HEK293 (cell line): ENCODE measurements at regions not wholly inside any gene's neighbourhood (a gene's known extent, or its start where the extent isn't known, plus 50 kb on each side); places are given as distances from the start of the nearest gene placed in this dataset.

Experiments used
- CTCF ChIA-PET: fragments of 350-600 bp; formaldehyde crosslinking; extraction: SDS; loops from one replicate; lab custom pipeline; 2021; ENCODE audit warnings: antibody characterized with exemption; lab: Yijun Ruan, JAX
- POLR2A ChIA-PET: fragments of 300-600 bp; formaldehyde crosslinking; extraction: SDS; loops from one replicate; lab custom pipeline; 2020; ENCODE audit warnings: antibody characterized with exemption, inconsistent platforms; lab: Yijun Ruan, JAX
- H3K27ac ChIP-seq: fragments of 200-500 bp; sonication (Bioruptor generic); 2 replicates; pipeline ENCODE4 v1.5.1; 2014; ENCODE audit warnings: low read depth, low read length, control low read depth, inconsistent platforms; ENCODE audit errors: extremely low read depth
- H3K36me3 ChIP-seq, 2 experiments: fragments of 200-500 bp in 1 of 2; sonication (Bioruptor generic) in 1 of 2; 1 replicate in 1 of 2; 2 replicates in 1 of 2; pipeline ENCODE4 v1.5.1; 2014 to 2017; ENCODE audit warnings: inconsistent platforms in 2 of 2, low read length in 2 of 2; ENCODE audit not compliant: control insufficient read depth in 2 of 2, insufficient read depth in 1 of 2
- H3K4me1 ChIP-seq: fragments of 200-500 bp; sonication (Bioruptor generic); 2 replicates; pipeline ENCODE4 v1.5.1; 2014; ENCODE audit warnings: mild to moderate bottlenecking, low read length, inconsistent platforms; ENCODE audit not compliant: control insufficient read depth, insufficient read depth
- H3K4me3 ChIP-seq: 2 replicates; pipeline ENCODE4 v1.5.1; 2011; ENCODE audit warnings: low read depth, mild to moderate bottlenecking, control low read depth, low read length, moderate library complexity
- H3K9me3 ChIP-seq: fragments of 200-500 bp; sonication (Bioruptor generic); 2 replicates; pipeline ENCODE4 v1.5.1; 2014; ENCODE audit warnings: low read depth, low read length, inconsistent platforms; ENCODE audit not compliant: control insufficient read depth, insufficient read depth
- ZFP3 ChIP-seq: fragments of 450-650 bp; formaldehyde crosslinking; IDR thresholded peaks from 2 replicates; pipeline ENCODE4 v1.5.1; 2016; ENCODE audit warnings: low read depth, missing biosample characterization, missing genetic modification characterization
- ZIC2 ChIP-seq: fragments of 450-650 bp; formaldehyde crosslinking; IDR thresholded peaks from 2 replicates; pipeline ENCODE4 v1.5.1; 2016; ENCODE audit warnings: missing biosample characterization, missing genetic modification characterization
- ZNF175 ChIP-seq: fragments of 450-650 bp; formaldehyde crosslinking; IDR thresholded peaks from 2 replicates; pipeline ENCODE4 v1.5.1; 2016; ENCODE audit warnings: missing biosample characterization, missing genetic modification characterization
- ZNF24 ChIP-seq: fragments of 450-650 bp; formaldehyde crosslinking; IDR thresholded peaks from 2 replicates; pipeline ENCODE4 v1.5.1; 2016; ENCODE audit warnings: missing biosample characterization, missing genetic modification characterization
- ZNF555 ChIP-seq: fragments of 450-650 bp; formaldehyde crosslinking; conservative IDR thresholded peaks from 2 replicates; pipeline ENCODE4 v1.5.1; 2017; ENCODE audit warnings: missing biosample characterization, mild to moderate bottlenecking, missing genetic modification characterization, inconsistent platforms
- ZNF654 ChIP-seq: fragments of 450-650 bp; formaldehyde crosslinking; IDR thresholded peaks from 2 replicates; pipeline ENCODE4 v1.5.1; 2016; ENCODE audit warnings: low read depth, missing biosample characterization, missing genetic modification characterization
- ZNF776 ChIP-seq: fragments of 450-650 bp; formaldehyde crosslinking; IDR thresholded peaks from 2 replicates; pipeline ENCODE4 v1.5.0; 2017; ENCODE audit warnings: missing biosample characterization, missing genetic modification characterization, borderline replicate concordance
- ZNF792 ChIP-seq: fragments of 450-650 bp; formaldehyde crosslinking; IDR thresholded peaks from 2 replicates; pipeline ENCODE4 v1.5.1; 2016; ENCODE audit warnings: missing biosample characterization, missing genetic modification characterization
- TF ChIP-seq, protein P1 (sequence below): fragments of 450-650 bp; formaldehyde crosslinking; IDR thresholded peaks from 2 replicates; pipeline ENCODE4 v1.5.1; 2016; ENCODE audit warnings: missing biosample characterization, missing genetic modification characterization
- TF ChIP-seq, protein P2 (sequence below): fragments of 450-650 bp; formaldehyde crosslinking; IDR thresholded peaks from 2 replicates; pipeline ENCODE4 v1.5.1; 2016; ENCODE audit warnings: missing biosample characterization, missing genetic modification characterization, low read depth
- TF ChIP-seq, protein P3 (sequence below): fragments of 450-650 bp; formaldehyde crosslinking; IDR thresholded peaks from 2 replicates; pipeline ENCODE4 v1.5.1; 2017; ENCODE audit warnings: missing biosample characterization, missing genetic modification characterization
- TF ChIP-seq, protein P4 (sequence below): fragments of 450-650 bp; formaldehyde crosslinking; IDR thresholded peaks from 2 replicates; pipeline ENCODE4 v1.5.1; 2016; ENCODE audit warnings: missing biosample characterization, missing genetic modification characterization, low read depth
- TF ChIP-seq, protein P5 (sequence below): fragments of 450-650 bp; formaldehyde crosslinking; IDR thresholded peaks from 2 replicates; pipeline ENCODE4 v1.5.1; 2016; ENCODE audit warnings: missing biosample characterization, missing genetic modification characterization
- TF ChIP-seq, protein P6 (sequence below): fragments of 450-650 bp; formaldehyde crosslinking; IDR thresholded peaks from 2 replicates; pipeline ENCODE4 v1.5.1; 2016; ENCODE audit warnings: missing biosample characterization, missing genetic modification characterization
- TF ChIP-seq, protein P7 (sequence below): fragments of 450-650 bp; formaldehyde crosslinking; IDR thresholded peaks from 2 replicates; pipeline ENCODE4 v1.5.0; 2017; ENCODE audit warnings: missing biosample characterization, missing genetic modification characterization, borderline replicate concordance
- TF ChIP-seq, protein P8 (sequence below): fragments of 450-650 bp; IDR thresholded peaks from 2 replicates; pipeline ENCODE4 v1.5.1; 2018; ENCODE audit warnings: missing biosample characterization, mild to moderate bottlenecking, missing genetic modification characterization

DNA sequence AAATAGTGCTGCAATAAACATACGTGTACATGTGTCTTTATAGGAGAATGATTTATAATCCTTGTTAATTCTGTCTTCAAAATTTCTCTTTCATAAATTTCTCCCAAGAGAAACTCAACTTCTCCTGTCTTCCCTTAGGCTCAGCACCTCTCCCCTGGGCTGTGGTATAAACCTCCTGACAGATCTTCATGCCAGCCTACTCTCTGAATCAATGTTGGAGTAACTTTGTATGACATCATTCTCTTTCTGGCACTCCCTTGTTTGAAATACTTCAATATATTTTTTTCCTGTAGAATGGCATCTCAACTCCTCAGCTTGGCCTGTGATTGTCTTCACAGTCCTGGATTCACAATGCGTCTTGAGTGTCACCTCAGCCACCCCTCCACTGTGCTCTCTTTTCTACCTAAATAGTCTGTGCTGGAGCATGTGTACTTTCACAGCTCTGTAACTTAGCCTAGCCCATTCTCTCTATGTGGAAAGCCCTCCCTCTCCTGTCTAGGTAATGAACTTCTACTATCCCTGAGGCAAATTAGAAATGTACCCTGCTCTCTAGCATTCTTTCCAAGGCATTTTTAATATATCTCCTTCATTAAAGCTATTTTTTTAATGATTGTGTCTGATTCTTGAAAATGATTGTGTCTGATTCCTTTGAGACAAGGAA, 649.9 kb upstream of the FANCL start:
- Histone ChIP-seq H3K4me3 (no peak overlapping the region), H3K4me1 (no peaks in the 10 kb centered on the region), H3K27ac (no peak overlapping the region), H3K9me3 (no peaks in the 10 kb centered on the region), H3K36me3 (no peaks in the 10 kb centered on the region)
- ChIA-PET CTCF (interaction anchor here (0.5 kb wide), 1 partner anchor 81 kb away, joined by 5 read pairs; no protein-coding TSS in a partner anchor), POLR2A (no interaction called here)
- TF ChIP-seq, protein P1, sequence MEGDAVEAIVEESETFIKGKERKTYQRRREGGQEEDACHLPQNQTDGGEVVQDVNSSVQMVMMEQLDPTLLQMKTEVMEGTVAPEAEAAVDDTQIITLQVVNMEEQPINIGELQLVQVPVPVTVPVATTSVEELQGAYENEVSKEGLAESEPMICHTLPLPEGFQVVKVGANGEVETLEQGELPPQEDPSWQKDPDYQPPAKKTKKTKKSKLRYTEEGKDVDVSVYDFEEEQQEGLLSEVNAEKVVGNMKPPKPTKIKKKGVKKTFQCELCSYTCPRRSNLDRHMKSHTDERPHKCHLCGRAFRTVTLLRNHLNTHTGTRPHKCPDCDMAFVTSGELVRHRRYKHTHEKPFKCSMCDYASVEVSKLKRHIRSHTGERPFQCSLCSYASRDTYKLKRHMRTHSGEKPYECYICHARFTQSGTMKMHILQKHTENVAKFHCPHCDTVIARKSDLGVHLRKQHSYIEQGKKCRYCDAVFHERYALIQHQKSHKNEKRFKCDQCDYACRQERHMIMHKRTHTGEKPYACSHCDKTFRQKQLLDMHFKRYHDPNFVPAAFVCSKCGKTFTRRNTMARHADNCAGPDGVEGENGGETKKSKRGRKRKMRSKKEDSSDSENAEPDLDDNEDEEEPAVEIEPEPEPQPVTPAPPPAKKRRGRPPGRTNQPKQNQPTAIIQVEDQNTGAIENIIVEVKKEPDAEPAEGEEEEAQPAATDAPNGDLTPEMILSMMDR (tag by site-specific recombination): 0 out of 2 replicates have a peak, but pooled peaks have one; percentile 16
- TF ChIP-seq, protein P2, sequence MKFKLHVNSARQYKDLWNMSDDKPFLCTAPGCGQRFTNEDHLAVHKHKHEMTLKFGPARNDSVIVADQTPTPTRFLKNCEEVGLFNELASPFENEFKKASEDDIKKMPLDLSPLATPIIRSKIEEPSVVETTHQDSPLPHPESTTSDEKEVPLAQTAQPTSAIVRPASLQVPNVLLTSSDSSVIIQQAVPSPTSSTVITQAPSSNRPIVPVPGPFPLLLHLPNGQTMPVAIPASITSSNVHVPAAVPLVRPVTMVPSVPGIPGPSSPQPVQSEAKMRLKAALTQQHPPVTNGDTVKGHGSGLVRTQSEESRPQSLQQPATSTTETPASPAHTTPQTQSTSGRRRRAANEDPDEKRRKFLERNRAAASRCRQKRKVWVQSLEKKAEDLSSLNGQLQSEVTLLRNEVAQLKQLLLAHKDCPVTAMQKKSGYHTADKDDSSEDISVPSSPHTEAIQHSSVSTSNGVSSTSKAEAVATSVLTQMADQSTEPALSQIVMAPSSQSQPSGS (tag by site-specific recombination): 0 out of 2 replicates have a peak, but pooled peaks have one; percentile 23
- TF ChIP-seq, protein P3, sequence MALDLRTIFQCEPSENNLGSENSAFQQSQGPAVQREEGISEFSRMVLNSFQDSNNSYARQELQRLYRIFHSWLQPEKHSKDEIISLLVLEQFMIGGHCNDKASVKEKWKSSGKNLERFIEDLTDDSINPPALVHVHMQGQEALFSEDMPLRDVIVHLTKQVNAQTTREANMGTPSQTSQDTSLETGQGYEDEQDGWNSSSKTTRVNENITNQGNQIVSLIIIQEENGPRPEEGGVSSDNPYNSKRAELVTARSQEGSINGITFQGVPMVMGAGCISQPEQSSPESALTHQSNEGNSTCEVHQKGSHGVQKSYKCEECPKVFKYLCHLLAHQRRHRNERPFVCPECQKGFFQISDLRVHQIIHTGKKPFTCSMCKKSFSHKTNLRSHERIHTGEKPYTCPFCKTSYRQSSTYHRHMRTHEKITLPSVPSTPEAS (tag by site-specific recombination): no peak
- TF ChIP-seq ZIC2 (tag by site-specific recombination): no peak

DNA sequence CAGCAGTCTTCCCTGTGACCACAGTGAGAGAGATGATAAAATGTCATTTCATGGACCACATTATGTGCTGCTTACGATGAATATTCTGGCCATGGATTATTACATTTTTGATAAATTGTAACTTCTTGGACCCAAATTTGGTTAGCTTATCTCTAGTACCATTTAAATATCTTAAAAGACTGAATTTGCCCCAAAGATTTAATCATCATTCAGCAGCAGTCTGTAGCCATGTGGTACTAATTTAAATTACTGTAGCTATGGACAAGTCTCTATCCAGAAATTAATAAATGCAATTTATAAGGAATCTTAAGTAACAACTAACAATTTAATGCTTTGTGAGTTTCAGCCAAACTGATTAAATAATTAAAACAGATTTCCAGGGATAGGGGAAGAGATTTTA, 644.9 kb upstream of the FANCL start:
- Histone ChIP-seq H3K4me1 (no peaks in the 10 kb centered on the region), H3K27ac (no peak overlapping the region), H3K4me3 (no peak overlapping the region), H3K36me3 (no peaks in the 10 kb centered on the region), H3K9me3 (no peaks in the 10 kb centered on the region)
- ChIA-PET POLR2A (no interaction called here), CTCF (interaction anchor here (1.2 kb wide), 1 partner anchor 14 kb away, joined by 4 read pairs; no protein-coding TSS in a partner anchor)
- TF ChIP-seq, protein P4, sequence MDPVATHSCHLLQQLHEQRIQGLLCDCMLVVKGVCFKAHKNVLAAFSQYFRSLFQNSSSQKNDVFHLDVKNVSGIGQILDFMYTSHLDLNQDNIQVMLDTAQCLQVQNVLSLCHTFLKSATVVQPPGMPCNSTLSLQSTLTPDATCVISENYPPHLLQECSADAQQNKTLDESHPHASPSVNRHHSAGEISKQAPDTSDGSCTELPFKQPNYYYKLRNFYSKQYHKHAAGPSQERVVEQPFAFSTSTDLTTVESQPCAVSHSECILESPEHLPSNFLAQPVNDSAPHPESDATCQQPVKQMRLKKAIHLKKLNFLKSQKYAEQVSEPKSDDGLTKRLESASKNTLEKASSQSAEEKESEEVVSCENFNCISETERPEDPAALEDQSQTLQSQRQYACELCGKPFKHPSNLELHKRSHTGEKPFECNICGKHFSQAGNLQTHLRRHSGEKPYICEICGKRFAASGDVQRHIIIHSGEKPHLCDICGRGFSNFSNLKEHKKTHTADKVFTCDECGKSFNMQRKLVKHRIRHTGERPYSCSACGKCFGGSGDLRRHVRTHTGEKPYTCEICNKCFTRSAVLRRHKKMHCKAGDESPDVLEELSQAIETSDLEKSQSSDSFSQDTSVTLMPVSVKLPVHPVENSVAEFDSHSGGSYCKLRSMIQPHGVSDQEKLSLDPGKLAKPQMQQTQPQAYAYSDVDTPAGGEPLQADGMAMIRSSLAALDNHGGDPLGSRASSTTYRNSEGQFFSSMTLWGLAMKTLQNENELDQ (tag by site-specific recombination): no peak
- TF ChIP-seq ZNF555 (tag by site-specific recombination) (no peak), ZNF24 (tag by site-specific recombination) (no peak), ZNF654 (tag by site-specific recombination) (no peak), ZNF792 (tag by site-specific recombination) (no peak)
- TF ChIP-seq, protein P5, sequence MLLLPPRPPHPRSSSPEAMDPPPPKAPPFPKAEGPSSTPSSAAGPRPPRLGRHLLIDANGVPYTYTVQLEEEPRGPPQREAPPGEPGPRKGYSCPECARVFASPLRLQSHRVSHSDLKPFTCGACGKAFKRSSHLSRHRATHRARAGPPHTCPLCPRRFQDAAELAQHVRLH: no peak

DNA sequence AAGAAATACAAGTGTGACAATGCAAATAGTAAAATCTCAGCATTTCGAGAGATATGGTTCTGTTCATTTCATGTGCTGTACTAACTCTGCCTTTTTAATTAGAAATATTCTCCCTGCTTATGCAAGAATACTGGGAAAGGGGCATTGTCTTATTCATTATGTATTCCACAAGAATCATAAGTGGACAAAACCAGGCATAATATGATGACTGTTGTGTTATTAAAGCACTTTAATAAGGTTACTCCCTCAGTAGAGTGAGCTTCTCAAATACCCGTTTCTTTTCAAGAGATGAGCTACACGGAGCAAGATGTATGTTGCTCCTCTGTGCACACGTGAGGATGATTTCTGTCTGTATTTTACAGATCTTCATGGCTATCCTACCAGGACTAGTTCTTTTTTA, 638.7 kb upstream of the FANCL start:
- ChIA-PET POLR2A (no interaction called here), CTCF (no interaction called here)
- TF ChIP-seq ZNF776 (tag by site-specific recombination) (no peak), ZNF792 (tag by site-specific recombination) (no peak), ZNF175 (tag by site-specific recombination) (no peak), ZFP3 (no peak)
- TF ChIP-seq, protein P6, sequence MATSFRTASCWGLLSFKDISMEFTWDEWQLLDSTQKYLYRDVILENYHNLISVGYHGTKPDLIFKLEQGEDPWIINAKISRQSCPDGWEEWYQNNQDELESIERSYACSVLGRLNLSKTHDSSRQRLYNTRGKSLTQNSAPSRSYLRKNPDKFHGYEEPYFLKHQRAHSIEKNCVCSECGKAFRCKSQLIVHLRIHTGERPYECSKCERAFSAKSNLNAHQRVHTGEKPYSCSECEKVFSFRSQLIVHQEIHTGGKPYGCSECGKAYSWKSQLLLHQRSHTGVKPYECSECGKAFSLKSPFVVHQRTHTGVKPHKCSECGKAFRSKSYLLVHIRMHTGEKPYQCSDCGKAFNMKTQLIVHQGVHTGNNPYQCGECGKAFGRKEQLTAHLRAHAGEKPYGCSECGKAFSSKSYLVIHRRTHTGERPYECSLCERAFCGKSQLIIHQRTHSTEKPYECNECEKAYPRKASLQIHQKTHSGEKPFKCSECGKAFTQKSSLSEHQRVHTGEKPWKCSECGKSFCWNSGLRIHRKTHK (tag by site-specific recombination): no peak
- TF ChIP-seq, protein P7, sequence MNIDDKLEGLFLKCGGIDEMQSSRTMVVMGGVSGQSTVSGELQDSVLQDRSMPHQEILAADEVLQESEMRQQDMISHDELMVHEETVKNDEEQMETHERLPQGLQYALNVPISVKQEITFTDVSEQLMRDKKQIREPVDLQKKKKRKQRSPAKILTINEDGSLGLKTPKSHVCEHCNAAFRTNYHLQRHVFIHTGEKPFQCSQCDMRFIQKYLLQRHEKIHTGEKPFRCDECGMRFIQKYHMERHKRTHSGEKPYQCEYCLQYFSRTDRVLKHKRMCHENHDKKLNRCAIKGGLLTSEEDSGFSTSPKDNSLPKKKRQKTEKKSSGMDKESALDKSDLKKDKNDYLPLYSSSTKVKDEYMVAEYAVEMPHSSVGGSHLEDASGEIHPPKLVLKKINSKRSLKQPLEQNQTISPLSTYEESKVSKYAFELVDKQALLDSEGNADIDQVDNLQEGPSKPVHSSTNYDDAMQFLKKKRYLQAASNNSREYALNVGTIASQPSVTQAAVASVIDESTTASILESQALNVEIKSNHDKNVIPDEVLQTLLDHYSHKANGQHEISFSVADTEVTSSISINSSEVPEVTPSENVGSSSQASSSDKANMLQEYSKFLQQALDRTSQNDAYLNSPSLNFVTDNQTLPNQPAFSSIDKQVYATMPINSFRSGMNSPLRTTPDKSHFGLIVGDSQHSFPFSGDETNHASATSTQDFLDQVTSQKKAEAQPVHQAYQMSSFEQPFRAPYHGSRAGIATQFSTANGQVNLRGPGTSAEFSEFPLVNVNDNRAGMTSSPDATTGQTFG (tag by site-specific recombination): no peak
- TF ChIP-seq, protein P8, sequence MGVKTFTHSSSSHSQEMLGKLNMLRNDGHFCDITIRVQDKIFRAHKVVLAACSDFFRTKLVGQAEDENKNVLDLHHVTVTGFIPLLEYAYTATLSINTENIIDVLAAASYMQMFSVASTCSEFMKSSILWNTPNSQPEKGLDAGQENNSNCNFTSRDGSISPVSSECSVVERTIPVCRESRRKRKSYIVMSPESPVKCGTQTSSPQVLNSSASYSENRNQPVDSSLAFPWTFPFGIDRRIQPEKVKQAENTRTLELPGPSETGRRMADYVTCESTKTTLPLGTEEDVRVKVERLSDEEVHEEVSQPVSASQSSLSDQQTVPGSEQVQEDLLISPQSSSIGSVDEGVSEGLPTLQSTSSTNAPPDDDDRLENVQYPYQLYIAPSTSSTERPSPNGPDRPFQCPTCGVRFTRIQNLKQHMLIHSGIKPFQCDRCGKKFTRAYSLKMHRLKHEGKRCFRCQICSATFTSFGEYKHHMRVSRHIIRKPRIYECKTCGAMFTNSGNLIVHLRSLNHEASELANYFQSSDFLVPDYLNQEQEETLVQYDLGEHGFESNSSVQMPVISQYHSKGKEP (tag by site-specific recombination): no peak

More for the DNA sequence above, 638.7 kb upstream of the FANCL start:
- no peak overlapping the region for H3K27ac ChIP-seq
- H3K4me3 ChIP-seq: no peak overlapping the region
- no peaks in the 10 kb centered on the region for H3K36me3 ChIP-seq
- H3K9me3 ChIP-seq: no peaks in the 10 kb centered on the region
- no peaks in the 10 kb centered on the region for H3K4me1 ChIP-seq
